Activated T-cell treated with anti-CD3 and anti-CD28 coated beads, Interleukin-2, amount 50 U/mL, for 72 hours (primary cell): ENCODE measurements at regions not wholly inside any gene's neighbourhood (a gene's known extent, or its start where the extent isn't known, plus 50 kb on each side); places are given as distances from the start of the nearest gene placed in this dataset.
"Not testable (repeated sequence)": the region's sequence is repeated elsewhere in the genome, so short reads cannot be mapped to it uniquely, and the experiment has no call there.

Experiments
- ATAC-seq, 2 donors: fragments of 150-1000 bp; cut with Tn5 transposase; replicated peaks in 1 of 2; 2 replicates each; pipeline ENCODE4 v1.10.0; 2021; ENCODE audit warnings: moderate library complexity in 2 of 2, mild to moderate bottlenecking in 1 of 2
- DNase-seq, 2 donors: peaks; one replicate each; pipeline ENCODE4 v3.0.0; 2021 to 2022; ENCODE audit warnings: mixed read lengths in 1 of 2
- H3K27ac Mint-ChIP-seq: one replicate; pipeline ENCODE4 v1.8.0; 2022; ENCODE audit warnings: mild to moderate bottlenecking, moderate library complexity, mixed read lengths
- H3K27me3 Mint-ChIP-seq: one replicate; pipeline ENCODE4 v1.8.0; 2022; ENCODE audit warnings: low read depth, mixed read lengths
- H3K36me3 Mint-ChIP-seq, 2 donors: one replicate each; pipeline ENCODE4 v1.8.0; 2022; ENCODE audit warnings: mixed read lengths in 2 of 2, mild to moderate bottlenecking in 1 of 2; ENCODE audit not compliant: insufficient read depth in 2 of 2
- H3K4me1 Mint-ChIP-seq: one replicate; pipeline ENCODE4 v1.8.0; 2022; ENCODE audit warnings: low read depth, mixed read lengths
- H3K4me3 Mint-ChIP-seq, 2 donors: one replicate each; pipeline ENCODE4 v1.8.0; 2022; ENCODE audit warnings: mild to moderate bottlenecking in 2 of 2, mixed read lengths in 2 of 2, moderate library complexity in 2 of 2
- H3K9me3 Mint-ChIP-seq, 2 donors: one replicate each; pipeline ENCODE4 v1.8.0; 2022; ENCODE audit warnings: mixed read lengths in 2 of 2

DNA sequence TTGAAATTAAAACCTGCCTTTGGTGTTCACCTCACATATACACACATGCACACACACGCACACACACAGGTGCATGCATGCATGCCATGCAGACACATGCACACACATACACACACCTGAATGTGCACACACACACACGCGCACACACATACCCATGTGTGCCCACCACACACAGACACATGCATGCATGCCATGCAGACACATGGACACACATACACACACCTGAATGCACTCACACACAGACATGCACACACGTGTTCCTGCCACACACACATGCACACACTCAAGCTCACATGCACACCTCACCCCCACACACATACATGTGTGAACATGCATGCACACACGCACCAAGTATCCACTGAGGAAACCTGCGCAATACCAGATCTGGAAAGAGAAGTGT, 136.4 kb downstream of the KLF6 start:
- no peak for ATAC-seq
- Mint-ChIP-seq H3K36me3 (no peaks in the 10 kb centered on the region), H3K4me3 (no peak overlapping the region), H3K9me3 (peaks cover 0 to 2% of the 10 kb centered on the region in 2 donors), H3K27me3 (peaks cover 38% of the 10 kb centered on the region), H3K27ac (no peak overlapping the region), H3K4me1 (peaks cover 12% of the 10 kb centered on the region)
- DNase-seq = no peak

DNA sequence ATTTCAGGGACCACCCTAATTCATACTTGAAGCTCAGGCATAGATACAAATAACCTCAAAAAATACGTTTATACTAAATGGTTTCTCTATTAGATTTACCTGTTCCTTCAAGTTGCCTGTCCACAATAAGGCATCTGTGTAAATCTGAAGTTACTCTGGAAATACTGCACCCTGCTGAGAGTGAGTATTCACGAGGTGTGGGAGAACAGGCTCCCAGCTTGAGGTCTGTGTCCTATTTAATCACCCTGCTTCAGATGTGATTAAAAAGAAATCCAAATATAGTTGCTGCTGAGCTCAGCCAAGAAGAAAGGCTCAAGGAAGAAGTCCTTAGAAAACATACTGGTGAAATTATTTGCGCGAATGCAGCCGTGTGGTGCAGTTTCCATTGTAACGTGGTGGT, 136.8 kb downstream of the KLF6 start:
- ATAC-seq (no peak), DNase-seq (no peak)
- H3K27ac Mint-ChIP-seq = no peak overlapping the region
- H3K4me3 Mint-ChIP-seq = no peak overlapping the region
- H3K4me1 Mint-ChIP-seq = peaks cover 8% of the 10 kb centered on the region
- peaks cover 38% of the 10 kb centered on the region for H3K27me3 Mint-ChIP-seq
- no peaks in the 10 kb centered on the region for H3K36me3 Mint-ChIP-seq
- H3K9me3 Mint-ChIP-seq = peaks cover 0 to 2% of the 10 kb centered on the region in 2 donors

DNA sequence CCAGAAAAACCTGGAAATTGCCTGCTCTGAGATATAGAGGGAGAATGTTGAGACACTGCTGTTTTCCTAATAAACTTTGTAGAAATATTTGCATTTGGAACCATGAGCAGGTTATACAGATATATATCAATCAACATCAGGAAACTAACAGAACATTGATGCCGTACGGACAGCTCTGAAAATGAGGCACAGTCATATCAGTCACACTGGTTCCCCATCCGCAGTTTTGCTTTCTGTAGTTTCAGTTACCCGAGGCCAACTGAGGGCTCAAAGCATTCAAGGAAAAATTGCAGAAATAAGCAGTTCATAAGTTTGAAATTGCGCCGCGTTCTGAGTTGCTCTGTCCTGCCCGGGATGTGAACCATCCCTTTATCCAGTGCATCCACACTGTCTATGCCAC, 137.9 kb downstream of the KLF6 start:
- no peaks in the 10 kb centered on the region for H3K36me3 Mint-ChIP-seq
- ATAC-seq = no peak
- peaks cover 37% of the 10 kb centered on the region for H3K27me3 Mint-ChIP-seq
- H3K27ac Mint-ChIP-seq = no peak overlapping the region
- no peak overlapping the region for H3K4me3 Mint-ChIP-seq
- no peak for DNase-seq
- H3K4me1 Mint-ChIP-seq = peaks cover 4% of the 10 kb centered on the region
- H3K9me3 Mint-ChIP-seq = peaks cover under 1 to 5% of the 10 kb centered on the region in 2 donors

DNA sequence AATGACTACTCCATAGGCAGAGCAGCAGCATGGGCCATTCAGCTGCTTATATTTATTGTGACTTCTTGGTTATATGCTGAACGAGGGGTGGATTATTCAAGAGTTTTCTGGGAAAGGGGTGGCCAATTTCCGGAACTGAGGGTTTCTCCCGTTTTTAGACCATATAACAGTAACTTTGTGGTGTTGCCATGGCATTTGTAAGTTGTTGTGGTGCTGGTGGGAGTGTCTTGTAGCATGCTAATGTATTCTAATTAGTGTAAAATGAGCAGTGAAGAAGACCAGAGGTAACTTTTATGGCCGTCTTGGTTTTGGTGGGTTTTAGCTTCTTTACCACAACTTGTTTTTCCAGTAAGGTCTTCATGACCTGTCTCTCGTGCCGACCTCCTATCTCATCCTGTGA, 139.6 kb downstream of the KLF6 start:
- ATAC-seq = no peak
- H3K4me1 Mint-ChIP-seq = peaks cover 4% of the 10 kb centered on the region
- H3K36me3 Mint-ChIP-seq = no peaks in the 10 kb centered on the region
- DNase-seq = no peak
- no peak overlapping the region for H3K4me3 Mint-ChIP-seq
- H3K9me3 Mint-ChIP-seq = peaks cover 2 to 6% of the 10 kb centered on the region in 2 donors
- peaks cover 22% of the 10 kb centered on the region for H3K27me3 Mint-ChIP-seq
- H3K27ac Mint-ChIP-seq = no peak overlapping the region

DNA sequence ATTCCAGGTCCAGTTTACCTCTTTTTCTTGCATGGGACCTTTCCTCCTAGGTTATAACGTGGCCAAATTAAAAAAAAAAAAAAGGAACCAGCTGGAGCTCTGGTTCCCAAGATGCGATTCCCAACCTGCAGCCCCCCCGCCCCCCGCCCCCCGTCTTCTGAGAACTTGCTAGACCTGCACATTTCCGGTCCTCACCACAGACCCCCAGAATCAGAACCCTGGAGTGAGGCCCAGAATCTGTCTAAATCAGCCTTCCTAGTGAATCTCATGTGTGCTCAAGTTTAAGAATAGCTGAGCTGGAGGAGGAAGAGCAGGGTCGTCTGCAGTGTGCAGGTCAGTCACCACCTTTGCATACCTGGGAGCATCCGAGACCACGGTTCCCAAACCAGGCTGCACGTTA, 144.2 kb downstream of the KLF6 start:
- no peak for DNase-seq
- Mint-ChIP-seq H3K36me3 (no peaks in the 10 kb centered on the region), H3K9me3 (peaks cover 2 to 3% of the 10 kb centered on the region in 2 donors), H3K4me3 (no peak overlapping the region), H3K27ac (no peak overlapping the region), H3K4me1 (no peaks in the 10 kb centered on the region), H3K27me3 (peaks cover 6% of the 10 kb centered on the region)
- no peak for ATAC-seq

DNA sequence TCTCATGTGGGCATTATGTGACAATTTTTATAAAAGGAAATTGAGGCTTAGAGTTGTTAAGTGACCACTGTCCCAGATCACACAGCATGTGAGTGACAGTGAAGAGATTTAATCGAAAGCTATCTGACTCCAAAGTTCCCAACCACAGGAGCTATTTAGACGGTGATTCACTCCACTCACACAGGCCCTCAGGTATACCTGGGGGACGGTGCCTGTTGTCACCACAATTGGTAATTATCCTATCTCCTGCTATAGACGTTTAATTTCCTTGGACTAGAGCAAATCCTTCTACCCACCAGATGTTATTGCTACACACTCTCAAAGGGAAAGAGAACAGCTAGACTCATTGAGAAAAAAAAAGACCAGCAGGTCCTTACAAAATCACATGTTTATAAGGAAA, 145.5 kb downstream of the KLF6 start:
- no peaks in the 10 kb centered on the region for H3K4me1 Mint-ChIP-seq
- DNase-seq (no peak), ATAC-seq (no peak)
- no peak overlapping the region for H3K4me3 Mint-ChIP-seq
- H3K27ac Mint-ChIP-seq = no peak overlapping the region
- H3K27me3 Mint-ChIP-seq = peaks cover 5% of the 10 kb centered on the region
- H3K9me3 Mint-ChIP-seq = peaks cover 2 to 3% of the 10 kb centered on the region in 2 donors
- H3K36me3 Mint-ChIP-seq = no peaks in the 10 kb centered on the region

DNA sequence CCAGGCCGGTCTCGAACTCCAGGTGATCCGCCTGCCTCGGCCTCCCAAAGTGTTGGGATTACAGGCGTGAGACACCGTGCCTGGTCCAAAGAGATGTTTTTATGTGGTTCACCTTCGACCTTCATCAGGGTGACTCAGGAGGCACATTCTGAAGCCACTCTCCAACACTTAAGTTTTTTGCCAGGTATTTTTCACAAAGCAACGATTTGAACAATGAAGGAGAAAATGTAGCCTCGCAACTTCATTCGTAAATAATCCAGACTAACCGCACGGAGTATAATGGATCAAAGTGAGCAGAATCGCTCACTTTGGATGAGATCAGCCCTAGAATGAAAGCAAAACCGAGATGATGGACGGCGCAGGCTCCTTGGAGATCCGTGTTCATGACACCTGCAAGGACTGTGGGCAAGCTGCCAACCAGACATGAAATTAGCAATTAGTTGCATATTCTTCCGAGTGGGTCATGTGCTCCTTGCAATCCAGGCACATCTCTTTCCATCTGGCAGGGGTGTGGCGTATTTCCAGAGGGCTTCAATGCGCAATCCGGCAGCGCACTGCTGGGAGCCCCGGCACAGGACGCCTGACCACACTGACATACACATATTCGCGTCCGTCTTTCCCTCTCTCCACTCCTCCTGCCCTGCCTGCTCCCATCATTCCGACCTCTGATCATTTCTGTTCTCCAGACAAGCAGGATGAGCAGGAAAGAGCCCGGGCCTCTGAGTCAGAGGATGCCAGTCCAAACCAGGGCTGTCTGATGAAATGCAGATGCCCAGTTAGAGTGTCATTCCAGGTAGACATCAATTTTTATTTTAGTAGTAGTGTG, 148.4 kb downstream of the KLF6 start:
- DNase-seq (no peak), ATAC-seq (no peak)
- Mint-ChIP-seq H3K27me3 (peaks cover 5% of the 10 kb centered on the region), H3K4me3 (no peak overlapping the region), H3K27ac (no peak overlapping the region), H3K4me1 (peaks cover 7% of the 10 kb centered on the region), H3K36me3 (no peaks in the 10 kb centered on the region), H3K9me3 (no peaks in the 10 kb centered on the region)

DNA sequence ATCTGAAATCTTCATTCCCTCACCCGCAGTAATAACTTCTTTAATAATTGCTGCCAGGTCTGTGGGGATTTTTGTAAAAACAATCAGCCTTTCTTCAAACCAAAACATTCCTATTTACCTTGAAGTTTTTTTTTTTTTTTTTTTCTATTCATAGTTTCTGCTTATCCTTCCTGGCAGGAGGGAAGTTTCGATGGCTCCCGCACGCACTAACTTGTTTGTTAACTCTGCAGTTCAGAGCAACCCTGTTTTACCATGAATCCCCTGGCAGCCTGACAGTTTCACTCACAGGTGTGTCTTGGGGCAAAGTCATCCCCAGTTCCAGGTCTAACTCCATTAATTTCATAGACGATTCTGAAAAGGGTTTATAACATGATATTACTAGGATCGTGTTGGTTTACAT, 149.3 kb downstream of the KLF6 start:
- H3K27ac Mint-ChIP-seq = no peak overlapping the region
- peaks cover 5% of the 10 kb centered on the region for H3K27me3 Mint-ChIP-seq
- peaks cover 11% of the 10 kb centered on the region for H3K4me1 Mint-ChIP-seq
- no peaks in the 10 kb centered on the region for H3K36me3 Mint-ChIP-seq
- H3K9me3 Mint-ChIP-seq = no peaks in the 10 kb centered on the region
- no peak for DNase-seq
- no peak overlapping the region for H3K4me3 Mint-ChIP-seq
- no peak for ATAC-seq

DNA sequence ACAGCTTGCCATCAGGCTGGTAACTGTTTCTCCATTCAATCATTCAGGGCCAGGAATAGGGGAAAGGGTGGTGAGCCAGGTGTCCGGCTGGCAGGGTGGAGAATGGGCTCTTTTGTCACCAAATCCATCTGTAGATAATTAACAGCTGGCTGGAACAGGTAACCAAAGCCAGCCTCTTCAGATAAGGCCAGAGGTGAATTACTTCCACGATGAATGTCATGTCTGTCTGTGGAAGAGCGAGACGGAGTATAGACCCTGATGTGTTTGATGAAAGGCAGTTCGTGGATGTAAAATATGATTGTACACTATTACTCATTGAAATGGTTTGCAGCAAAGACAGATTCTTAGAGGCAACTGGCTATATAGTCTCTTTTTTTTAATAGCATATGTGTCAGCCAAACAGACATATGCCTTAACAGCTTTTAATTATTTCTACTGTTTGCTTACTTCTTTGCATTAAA, 149.8 kb downstream of the KLF6 start:
- H3K9me3 Mint-ChIP-seq = no peaks in the 10 kb centered on the region
- H3K36me3 Mint-ChIP-seq = no peaks in the 10 kb centered on the region
- DNase-seq (no peak), ATAC-seq (no peak)
- H3K27ac Mint-ChIP-seq = no peak overlapping the region
- H3K27me3 Mint-ChIP-seq = peaks cover 5% of the 10 kb centered on the region
- H3K4me3 Mint-ChIP-seq = no peak overlapping the region
- H3K4me1 Mint-ChIP-seq = peaks cover 11% of the 10 kb centered on the region

DNA sequence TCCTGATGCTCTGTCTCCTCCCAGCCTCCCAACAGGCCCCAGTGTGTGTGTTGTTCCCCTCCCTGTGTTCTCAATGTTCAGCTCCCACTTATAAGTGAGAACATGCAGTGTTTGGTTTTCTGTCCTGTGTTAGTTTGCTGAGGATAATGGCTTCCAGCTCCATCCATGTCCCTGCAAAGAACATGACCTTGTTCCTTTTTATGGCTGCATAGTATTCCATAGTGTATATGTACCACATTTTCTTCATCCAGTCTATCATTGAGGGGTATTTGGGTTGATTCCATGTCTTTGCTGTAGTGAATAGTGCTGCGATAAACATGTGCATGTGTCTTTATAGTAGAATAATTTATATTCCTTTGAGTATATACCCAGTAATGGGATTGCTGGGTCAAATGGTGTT, 150.4 kb downstream of the KLF6 start:
- H3K36me3 Mint-ChIP-seq, H3K9me3 Mint-ChIP-seq, ATAC-seq, DNase-seq, H3K27me3 Mint-ChIP-seq, H3K4me3 Mint-ChIP-seq, H3K27ac Mint-ChIP-seq: not testable (repeated sequence)
- peaks cover 11% of the 10 kb centered on the region for H3K4me1 Mint-ChIP-seq

DNA sequence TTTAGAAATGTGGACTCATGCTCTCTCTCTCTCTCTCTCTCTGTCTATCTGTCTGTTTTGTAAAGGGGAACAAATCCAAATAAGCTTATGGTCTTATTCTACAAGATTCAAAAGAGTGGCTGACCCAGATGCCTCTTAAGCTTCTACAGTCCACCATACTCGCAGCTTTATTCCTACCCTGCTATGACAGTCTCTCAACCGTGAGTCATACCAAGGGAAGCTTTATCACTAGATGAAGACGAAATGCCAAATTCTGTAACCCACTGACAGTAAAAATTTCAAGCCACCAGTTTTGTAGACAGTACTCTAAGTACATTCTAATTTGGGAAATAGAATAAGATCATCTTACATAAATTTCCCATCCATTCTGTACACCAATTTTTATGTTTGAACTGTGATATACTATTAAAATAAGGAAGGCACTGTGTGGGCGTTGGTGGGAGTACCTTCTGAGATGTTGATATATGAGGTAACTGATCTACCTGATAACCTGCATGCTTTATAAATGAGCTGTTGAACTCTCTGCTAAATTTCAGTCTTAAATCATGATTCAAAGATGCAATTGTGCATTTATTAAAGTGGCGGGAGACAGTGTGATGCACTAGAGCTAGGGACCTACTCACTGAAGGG, 153.2 kb downstream of the KLF6 start:
- Mint-ChIP-seq H3K36me3 (no peaks in the 10 kb centered on the region), H3K9me3 (no peaks in the 10 kb centered on the region)

DNA sequence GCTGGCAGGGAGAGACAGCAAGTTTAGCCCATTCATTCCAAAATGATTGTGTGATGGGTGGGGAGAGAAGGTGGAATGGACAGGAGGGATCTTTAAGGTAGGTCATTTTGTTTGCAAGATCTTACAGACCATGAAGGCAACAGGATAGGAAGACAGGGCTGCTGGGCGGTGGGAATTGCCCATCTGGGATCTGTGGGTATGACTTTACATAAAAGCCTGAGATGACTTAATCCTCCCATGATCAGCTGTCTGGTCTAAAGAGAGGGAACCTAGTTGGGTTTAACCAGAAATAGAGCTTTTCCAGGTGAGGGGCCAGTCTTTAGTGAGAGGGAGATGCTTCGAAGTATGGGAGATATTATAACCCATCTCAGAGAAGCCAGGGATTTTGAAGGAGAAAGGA, 153.7 kb downstream of the KLF6 start:
- Mint-ChIP-seq H3K27me3 (peaks cover 5% of the 10 kb centered on the region), H3K36me3 (no peaks in the 10 kb centered on the region), H3K4me1 (peaks cover 11% of the 10 kb centered on the region), H3K9me3 (no peaks in the 10 kb centered on the region), H3K4me3 (no peak overlapping the region), H3K27ac (no peak overlapping the region)
- ATAC-seq (no peak), DNase-seq (no peak)

More for the DNA sequence above, 153.2 kb downstream of the KLF6 start:
- Mint-ChIP-seq H3K4me1 (peaks cover 11% of the 10 kb centered on the region), H3K4me3 (no peak overlapping the region), H3K27ac (no peak overlapping the region), H3K27me3 (peaks cover 5% of the 10 kb centered on the region)
- DNase-seq = no peak
- ATAC-seq = no peak

DNA sequence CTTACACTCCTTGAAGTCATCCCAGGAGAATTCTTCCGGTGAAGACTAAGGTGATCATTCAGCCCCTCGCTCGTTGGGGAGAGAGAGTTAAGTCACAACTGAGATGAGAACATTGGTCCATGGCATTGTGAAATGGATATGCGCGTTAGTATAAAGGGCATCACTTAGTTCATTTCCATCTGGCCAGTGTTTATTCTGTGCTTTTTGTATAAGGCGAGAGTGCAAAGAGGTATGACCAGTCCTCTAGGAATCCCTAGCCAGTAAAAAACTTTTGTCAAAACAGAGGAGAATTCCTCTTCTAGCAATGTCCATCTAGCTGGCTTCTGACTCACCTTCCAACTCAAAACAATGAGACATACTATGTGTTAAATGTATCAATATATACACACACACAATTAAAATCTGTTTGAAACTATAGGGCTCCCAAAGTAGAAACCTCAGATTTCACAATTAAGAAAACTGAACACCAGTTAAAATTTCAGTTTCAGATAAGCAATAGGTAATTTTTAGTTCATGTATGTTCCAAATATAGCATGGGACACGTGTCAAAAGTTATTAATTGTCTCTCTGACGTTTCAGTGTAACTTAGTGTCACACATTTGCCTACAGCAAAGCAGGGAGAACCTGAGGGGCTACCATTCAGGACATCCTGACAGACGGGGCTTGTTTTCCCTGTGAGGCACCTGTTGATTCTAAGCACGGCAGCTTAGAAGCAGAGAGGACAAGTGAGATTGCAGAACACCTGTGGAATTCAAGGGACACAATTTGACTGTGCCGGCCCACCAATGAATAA, 158.9 kb downstream of the KLF6 start:
- H3K36me3 Mint-ChIP-seq = peaks cover under 1 to 3% of the 10 kb centered on the region in 2 donors
- H3K27ac Mint-ChIP-seq = no peak overlapping the region
- ATAC-seq = no peak
- H3K27me3 Mint-ChIP-seq = no peaks in the 10 kb centered on the region
- no peak overlapping the region for H3K4me3 Mint-ChIP-seq
- H3K9me3 Mint-ChIP-seq = peaks cover 0 to under 1% of the 10 kb centered on the region in 2 donors
- peaks cover 23% of the 10 kb centered on the region for H3K4me1 Mint-ChIP-seq
- DNase-seq = no peak
